SK-N-MC (cell line): ENCODE measurements at regions not wholly inside any gene's neighbourhood (a gene's known extent, or its start where the extent isn't known, plus 50 kb on each side); places are given as distances from the start of the nearest gene placed in this dataset.

Experiments used
- EZH2 ChIP-seq: fragments of 200-600 bp; sonication (generic); IDR thresholded peaks from one replicate; pipeline ENCODE4 v1.6.1; 2017; ENCODE audit warnings: antibody characterized with exemption
- POLR2AphosphoS5 ChIP-seq: IDR thresholded peaks from 2 replicates; pipeline ENCODE4 v1.6.1; 2012; ENCODE audit warnings: mild to moderate bottlenecking, low read depth, low read length, borderline replicate concordance

DNA sequence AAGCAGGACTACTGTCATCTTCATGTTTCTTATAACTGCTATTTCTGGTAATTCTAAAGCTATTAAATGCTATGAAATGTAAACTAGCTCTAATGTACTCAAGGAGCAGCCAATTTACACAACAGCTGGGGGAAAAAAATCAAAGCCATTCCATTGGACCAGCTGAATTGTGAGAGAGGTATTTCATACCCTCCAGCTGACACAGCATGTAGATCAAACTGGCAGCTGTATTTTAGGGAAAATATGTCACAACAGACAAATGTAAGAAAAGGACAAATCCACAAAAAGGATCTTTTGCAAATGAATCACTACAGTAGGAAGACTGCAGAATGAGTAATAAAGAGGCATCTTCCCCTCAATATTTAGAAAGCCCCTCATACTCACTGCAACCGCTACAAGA lies 65.2 kb upstream of the FAM47B start:
- TF ChIP-seq POLR2AphosphoS5, result no peak
- TF ChIP-seq EZH2, result no peak
